ENCODE measurements at regions not wholly inside any gene's neighbourhood (a gene's known extent, or its start where the extent isn't known, plus 50 kb on each side); places are given as distances from the start of the nearest gene placed in this dataset.

GRCh38 chr5:28927559-28928326, 1889.4 kb upstream of the CDH9 start:
- no peaks in the 10 kb centered on the region for H4K20me1 ChIP-seq (replicated peaks; ENCODE audit: insufficient read depth)
- no peak for ATAC-seq
- no peaks in the 10 kb centered on the region; the same call in 1 of the 2 replicates for H3K36me3 ChIP-seq (ENCODE audit: insufficient read depth)
- TF ChIP-seq, protein P1, sequence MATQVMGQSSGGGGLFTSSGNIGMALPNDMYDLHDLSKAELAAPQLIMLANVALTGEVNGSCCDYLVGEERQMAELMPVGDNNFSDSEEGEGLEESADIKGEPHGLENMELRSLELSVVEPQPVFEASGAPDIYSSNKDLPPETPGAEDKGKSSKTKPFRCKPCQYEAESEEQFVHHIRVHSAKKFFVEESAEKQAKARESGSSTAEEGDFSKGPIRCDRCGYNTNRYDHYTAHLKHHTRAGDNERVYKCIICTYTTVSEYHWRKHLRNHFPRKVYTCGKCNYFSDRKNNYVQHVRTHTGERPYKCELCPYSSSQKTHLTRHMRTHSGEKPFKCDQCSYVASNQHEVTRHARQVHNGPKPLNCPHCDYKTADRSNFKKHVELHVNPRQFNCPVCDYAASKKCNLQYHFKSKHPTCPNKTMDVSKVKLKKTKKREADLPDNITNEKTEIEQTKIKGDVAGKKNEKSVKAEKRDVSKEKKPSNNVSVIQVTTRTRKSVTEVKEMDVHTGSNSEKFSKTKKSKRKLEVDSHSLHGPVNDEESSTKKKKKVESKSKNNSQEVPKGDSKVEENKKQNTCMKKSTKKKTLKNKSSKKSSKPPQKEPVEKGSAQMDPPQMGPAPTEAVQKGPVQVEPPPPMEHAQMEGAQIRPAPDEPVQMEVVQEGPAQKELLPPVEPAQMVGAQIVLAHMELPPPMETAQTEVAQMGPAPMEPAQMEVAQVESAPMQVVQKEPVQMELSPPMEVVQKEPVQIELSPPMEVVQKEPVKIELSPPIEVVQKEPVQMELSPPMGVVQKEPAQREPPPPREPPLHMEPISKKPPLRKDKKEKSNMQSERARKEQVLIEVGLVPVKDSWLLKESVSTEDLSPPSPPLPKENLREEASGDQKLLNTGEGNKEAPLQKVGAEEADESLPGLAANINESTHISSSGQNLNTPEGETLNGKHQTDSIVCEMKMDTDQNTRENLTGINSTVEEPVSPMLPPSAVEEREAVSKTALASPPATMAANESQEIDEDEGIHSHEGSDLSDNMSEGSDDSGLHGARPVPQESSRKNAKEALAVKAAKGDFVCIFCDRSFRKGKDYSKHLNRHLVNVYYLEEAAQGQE (IDR thresholded peaks at IDR 0.05; ENCODE audit: unreplicated experiment), result no peak
- TF ChIP-seq CREB1 (CRISPR knock-in tag; IDR thresholded peaks at IDR 0.05; ENCODE audit: low read depth), result no peak
- no peak for TF ChIP-seq ETS1 (IDR thresholded peaks at IDR 0.05)
- TF ChIP-seq ZNF331 (CRISPR knock-in tag; IDR thresholded peaks at IDR 0.05; ENCODE audit: low read depth), result no peak
- TF ChIP-seq POLR2AphosphoS5 (IDR thresholded peaks at IDR 0.05; ENCODE audit: low read depth), result no peak
- TF ChIP-seq, protein P2, sequence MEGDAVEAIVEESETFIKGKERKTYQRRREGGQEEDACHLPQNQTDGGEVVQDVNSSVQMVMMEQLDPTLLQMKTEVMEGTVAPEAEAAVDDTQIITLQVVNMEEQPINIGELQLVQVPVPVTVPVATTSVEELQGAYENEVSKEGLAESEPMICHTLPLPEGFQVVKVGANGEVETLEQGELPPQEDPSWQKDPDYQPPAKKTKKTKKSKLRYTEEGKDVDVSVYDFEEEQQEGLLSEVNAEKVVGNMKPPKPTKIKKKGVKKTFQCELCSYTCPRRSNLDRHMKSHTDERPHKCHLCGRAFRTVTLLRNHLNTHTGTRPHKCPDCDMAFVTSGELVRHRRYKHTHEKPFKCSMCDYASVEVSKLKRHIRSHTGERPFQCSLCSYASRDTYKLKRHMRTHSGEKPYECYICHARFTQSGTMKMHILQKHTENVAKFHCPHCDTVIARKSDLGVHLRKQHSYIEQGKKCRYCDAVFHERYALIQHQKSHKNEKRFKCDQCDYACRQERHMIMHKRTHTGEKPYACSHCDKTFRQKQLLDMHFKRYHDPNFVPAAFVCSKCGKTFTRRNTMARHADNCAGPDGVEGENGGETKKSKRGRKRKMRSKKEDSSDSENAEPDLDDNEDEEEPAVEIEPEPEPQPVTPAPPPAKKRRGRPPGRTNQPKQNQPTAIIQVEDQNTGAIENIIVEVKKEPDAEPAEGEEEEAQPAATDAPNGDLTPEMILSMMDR (conservative IDR thresholded peaks at IDR 0.05; ENCODE audit: low read depth in 2 of 2), result no peak
- TF ChIP-seq, protein P3, sequence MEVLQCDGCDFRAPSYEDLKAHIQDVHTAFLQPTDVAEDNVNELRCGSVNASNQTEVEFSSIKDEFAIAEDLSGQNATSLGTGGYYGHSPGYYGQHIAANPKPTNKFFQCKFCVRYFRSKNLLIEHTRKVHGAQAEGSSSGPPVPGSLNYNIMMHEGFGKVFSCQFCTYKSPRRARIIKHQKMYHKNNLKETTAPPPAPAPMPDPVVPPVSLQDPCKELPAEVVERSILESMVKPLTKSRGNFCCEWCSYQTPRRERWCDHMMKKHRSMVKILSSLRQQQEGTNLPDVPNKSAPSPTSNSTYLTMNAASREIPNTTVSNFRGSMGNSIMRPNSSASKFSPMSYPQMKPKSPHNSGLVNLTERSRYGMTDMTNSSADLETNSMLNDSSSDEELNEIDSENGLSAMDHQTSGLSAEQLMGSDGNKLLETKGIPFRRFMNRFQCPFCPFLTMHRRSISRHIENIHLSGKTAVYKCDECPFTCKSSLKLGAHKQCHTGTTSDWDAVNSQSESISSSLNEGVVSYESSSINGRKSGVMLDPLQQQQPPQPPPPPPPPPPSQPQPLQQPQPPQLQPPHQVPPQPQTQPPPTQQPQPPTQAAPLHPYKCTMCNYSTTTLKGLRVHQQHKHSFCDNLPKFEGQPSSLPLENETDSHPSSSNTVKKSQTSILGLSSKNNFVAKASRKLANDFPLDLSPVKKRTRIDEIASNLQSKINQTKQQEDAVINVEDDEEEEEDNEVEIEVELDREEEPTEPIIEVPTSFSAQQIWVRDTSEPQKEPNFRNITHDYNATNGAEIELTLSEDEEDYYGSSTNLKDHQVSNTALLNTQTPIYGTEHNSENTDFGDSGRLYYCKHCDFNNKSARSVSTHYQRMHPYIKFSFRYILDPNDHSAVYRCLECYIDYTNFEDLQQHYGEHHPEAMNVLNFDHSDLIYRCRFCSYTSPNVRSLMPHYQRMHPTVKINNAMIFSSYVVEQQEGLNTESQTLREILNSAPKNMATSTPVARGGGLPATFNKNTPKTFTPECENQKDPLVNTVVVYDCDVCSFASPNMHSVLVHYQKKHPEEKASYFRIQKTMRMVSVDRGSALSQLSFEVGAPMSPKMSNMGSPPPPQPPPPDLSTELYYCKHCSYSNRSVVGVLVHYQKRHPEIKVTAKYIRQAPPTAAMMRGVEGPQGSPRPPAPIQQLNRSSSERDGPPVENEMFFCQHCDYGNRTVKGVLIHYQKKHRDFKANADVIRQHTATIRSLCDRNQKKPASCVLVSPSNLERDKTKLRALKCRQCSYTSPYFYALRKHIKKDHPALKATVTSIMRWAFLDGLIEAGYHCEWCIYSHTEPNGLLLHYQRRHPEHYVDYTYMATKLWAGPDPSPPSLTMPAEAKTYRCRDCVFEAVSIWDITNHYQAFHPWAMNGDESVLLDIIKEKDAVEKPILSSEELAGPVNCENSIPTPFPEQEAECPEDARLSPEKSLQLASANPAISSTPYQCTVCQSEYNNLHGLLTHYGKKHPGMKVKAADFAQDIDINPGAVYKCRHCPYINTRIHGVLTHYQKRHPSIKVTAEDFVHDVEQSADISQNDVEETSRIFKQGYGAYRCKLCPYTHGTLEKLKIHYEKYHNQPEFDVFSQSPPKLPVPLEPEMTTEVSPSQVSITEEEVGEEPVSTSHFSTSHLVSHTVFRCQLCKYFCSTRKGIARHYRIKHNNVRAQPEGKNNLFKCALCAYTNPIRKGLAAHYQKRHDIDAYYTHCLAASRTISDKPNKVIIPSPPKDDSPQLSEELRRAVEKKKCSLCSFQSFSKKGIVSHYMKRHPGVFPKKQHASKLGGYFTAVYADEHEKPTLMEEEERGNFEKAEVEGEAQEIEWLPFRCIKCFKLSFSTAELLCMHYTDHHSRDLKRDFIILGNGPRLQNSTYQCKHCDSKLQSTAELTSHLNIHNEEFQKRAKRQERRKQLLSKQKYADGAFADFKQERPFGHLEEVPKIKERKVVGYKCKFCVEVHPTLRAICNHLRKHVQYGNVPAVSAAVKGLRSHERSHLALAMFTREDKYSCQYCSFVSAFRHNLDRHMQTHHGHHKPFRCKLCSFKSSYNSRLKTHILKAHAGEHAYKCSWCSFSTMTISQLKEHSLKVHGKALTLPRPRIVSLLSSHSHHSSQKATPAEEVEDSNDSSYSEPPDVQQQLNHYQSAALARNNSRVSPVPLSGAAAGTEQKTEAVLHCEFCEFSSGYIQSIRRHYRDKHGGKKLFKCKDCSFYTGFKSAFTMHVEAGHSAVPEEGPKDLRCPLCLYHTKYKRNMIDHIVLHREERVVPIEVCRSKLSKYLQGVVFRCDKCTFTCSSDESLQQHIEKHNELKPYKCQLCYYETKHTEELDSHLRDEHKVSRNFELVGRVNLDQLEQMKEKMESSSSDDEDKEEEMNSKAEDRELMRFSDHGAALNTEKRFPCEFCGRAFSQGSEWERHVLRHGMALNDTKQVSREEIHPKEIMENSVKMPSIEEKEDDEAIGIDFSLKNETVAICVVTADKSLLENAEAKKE (CRISPR knock-in tag; IDR thresholded peaks at IDR 0.05), result no peak
- TF ChIP-seq EZH2phosphoT487 (IDR thresholded peaks at IDR 0.05; ENCODE audit: unreplicated experiment), result no peak
- no peak for TF ChIP-seq STAT1 (IDR thresholded peaks at IDR 0.05; ENCODE audit: unreplicated experiment)
- TF ChIP-seq ZNF114 (CRISPR knock-in tag; IDR thresholded peaks at IDR 0.05), result no peak
- TF ChIP-seq JUNB (IDR thresholded peaks at IDR 0.05; ENCODE audit: unreplicated experiment), result no peak
- TF ChIP-seq EZH2 (IDR thresholded peaks at IDR 0.05; ENCODE audit: low read depth, unreplicated experiment), result no peak
- no peak for TF ChIP-seq NANOG (IDR thresholded peaks at IDR 0.05; ENCODE audit: borderline replicate concordance)
- peaks cover 3% of the 10 kb centered on the region for H3K27me3 Mint-ChIP-seq (ENCODE audit: insufficient read depth, low read depth, poor library complexity)
- H3K36me3 Mint-ChIP-seq (ENCODE audit: low read depth), result peaks cover 24% of the 10 kb centered on the region
- no peaks in the 10 kb centered on the region for H3K4me1 ChIP-seq (ENCODE audit: insufficient read depth)
- H3K4me1 Mint-ChIP-seq, result no peaks in the 10 kb centered on the region
- H2AFZ ChIP-seq, result no peak overlapping the region
- no peak overlapping the region for H3K4me3 Mint-ChIP-seq
- H3K9me2 ChIP-seq (ENCODE audit: insufficient read depth), result no peaks in the 10 kb centered on the region
- H3K27ac ChIP-seq (ENCODE audit: low read depth), result no peak overlapping the region
- DNase-seq (ENCODE audit: low spot score), result no peak
- H3F3A ChIP-seq (replicated peaks; ENCODE audit: low read depth), result no peaks in the 10 kb centered on the region
- no peak overlapping the region for H3K27ac Mint-ChIP-seq
- no peaks in the 10 kb centered on the region for H3K79me2 ChIP-seq (replicated peaks; ENCODE audit: insufficient read depth)
- H3K27me3 ChIP-seq (ENCODE audit: insufficient read depth), result no peaks in the 10 kb centered on the region
- no peak overlapping the region for H3K4me3 ChIP-seq
- peaks cover 27% of the 10 kb centered on the region for H3K9me3 Mint-ChIP-seq
- no peak overlapping the region for H3K4me2 ChIP-seq

Measured in GM23338 (cell line).